NCI-H2029 treated with DMSO at 0.1 percent for 48 hours (cell line): ENCODE measurements at regions not wholly inside any gene's neighbourhood (a gene's known extent, or its start where the extent isn't known, plus 50 kb on each side); places are given as distances from the start of the nearest gene placed in this dataset.

Experiments
- DNase-seq: peaks from one replicate; lab custom pipeline; 2025; lab: John Stamatoyannopoulos, UW

- no peak for DNase-seq
These were observed 588.3 kb upstream of the LMCD1 start for GRCh38 chr3:7913283-7913682.

GRCh38 chr3:7915356-7915755, 586.3 kb upstream of the LMCD1 start:
- no peak for DNase-seq

- DNase-seq, result no peak
These were observed 584.0 kb upstream of the LMCD1 start for GRCh38 chr3:7917443-7918151.

DNA sequence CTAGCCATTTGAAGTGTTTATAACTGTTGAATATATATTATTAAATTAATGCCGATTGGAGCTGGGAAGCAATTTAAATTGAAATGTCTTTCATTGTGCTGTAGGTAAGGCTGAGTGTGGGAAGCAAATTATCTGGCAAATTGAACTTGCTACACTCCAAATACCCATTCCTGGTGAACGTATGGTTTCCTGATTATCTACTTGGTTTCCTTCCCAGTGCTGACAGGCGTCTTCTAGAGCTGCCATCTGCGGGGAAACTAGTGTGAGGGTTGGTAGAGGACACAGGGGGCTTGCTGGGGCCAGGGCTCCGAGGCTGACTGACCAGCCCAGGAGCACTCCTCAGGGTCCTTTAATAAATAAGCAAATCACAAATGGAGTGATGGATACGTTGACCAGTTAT, 581.4 kb upstream of the LMCD1 start:
- DNase-seq, result no peak

- DNase-seq, result no peak
These were observed 577.4 kb upstream of the LMCD1 start for GRCh38 chr3:7924228-7924627.

GRCh38 chr3:7927015-7927414, 574.6 kb upstream of the LMCD1 start:
- no peak for DNase-seq

DNA sequence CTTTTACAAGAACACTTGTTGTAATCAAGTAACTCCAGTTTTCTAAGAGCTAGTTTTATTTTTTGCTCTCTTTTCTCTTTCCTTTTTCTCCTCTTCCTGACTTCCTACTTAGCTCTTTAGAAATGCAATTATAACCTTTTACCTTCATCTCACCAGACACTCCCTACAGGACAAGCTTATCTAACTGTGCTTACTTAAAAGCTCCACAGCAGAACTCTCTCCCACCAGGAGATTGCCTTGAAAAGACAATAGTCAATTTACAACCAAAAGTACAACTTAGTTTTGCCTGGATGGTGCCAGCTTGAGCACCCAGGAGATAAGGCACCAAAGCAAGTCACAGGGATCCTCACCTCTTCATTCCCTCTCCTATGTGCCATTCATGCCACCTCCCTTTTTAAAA, 573.8 kb upstream of the LMCD1 start:
- no peak for DNase-seq

GRCh38 chr3:7929319-7929889, 572.2 kb upstream of the LMCD1 start:
- no peak for DNase-seq

GRCh38 chr3:7934362-7934761, 567.3 kb upstream of the LMCD1 start:
- DNase-seq, result no peak

- no peak for DNase-seq
These were observed 553.7 kb upstream of the LMCD1 start for GRCh38 chr3:7947930-7948329.

- peak; percentile 44 for DNase-seq
These were observed 550.7 kb upstream of the LMCD1 start for GRCh38 chr3:7950890-7951289.

- DNase-seq, result peak; percentile 51
These were observed 548.1 kb upstream of the LMCD1 start for GRCh38 chr3:7953449-7954014.

GRCh38 chr3:7957024-7957423, 544.6 kb upstream of the LMCD1 start:
- no peak for DNase-seq

DNA sequence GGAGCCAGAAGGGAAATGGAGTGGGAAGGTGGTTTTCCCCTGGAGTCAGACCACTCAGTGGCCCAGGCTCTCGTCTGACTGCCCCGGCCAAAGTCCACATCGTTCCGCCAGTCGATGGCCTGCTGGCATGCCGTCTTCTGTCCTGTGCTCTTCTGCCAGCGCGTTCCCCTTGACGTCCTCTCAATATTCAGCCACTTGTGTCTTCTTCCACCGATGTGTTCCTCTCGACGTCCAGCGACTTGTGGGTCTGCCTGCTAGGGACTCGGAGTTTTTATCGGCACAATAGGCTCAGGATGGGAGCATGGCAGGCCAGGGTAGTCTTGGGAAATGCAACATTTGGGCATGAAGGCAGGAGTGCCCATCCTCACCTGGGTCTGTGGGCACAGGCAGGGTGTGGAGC, 542.5 kb upstream of the LMCD1 start:
- DNase-seq, result no peak

DNA sequence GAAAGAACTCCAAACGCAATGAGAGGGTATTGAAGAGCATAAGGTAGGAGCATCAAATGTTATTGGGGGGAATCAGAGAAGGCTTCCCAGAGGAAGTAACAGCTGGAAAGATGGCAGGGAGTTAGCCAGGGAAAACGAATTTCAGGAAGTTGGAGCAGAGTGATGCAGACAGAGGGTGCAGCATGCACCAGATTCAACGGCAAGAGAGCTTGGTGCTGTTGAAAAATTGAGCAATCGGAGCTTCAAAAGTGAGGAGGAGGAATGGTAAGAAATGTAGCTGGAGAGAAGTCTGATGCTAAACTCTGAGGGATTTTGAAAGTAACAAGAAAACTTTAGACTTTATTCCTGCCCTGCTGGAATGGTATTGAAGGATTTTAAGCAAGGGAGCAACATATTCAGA, 541.0 kb upstream of the LMCD1 start:
- no peak for DNase-seq

GRCh38 chr3:7962301-7962700, 539.3 kb upstream of the LMCD1 start:
- no peak for DNase-seq

DNA sequence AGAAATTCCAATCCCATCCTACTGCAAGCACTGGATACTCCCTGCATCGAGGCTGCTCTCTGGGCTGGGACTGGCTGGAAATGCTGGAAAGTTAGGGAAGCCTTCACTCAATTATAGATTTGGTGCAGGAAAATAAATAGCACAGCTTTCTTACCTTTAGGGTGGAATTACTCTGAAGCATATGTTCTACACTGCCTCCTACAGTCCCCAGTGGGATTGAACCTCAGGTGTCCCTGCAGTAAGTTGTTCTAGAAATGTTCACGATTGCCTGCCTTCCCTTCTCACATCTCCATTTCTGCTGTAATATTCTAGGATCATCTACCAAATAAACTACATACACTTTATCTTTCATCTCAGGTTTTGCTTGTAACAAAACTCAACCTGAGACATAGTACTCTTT, 536.7 kb upstream of the LMCD1 start:
- DNase-seq, result no peak

- no peak for DNase-seq
These were observed 528.6 kb upstream of the LMCD1 start for GRCh38 chr3:7973006-7973405.

GRCh38 chr3:7977245-7978086, 524.2 kb upstream of the LMCD1 start:
- no peak for DNase-seq

- no peak for DNase-seq
These were observed 523.6 kb upstream of the LMCD1 start for GRCh38 chr3:7978087-7978422.

- DNase-seq, result no peak
These were observed 519.5 kb upstream of the LMCD1 start for GRCh38 chr3:7982126-7982525.

DNA sequence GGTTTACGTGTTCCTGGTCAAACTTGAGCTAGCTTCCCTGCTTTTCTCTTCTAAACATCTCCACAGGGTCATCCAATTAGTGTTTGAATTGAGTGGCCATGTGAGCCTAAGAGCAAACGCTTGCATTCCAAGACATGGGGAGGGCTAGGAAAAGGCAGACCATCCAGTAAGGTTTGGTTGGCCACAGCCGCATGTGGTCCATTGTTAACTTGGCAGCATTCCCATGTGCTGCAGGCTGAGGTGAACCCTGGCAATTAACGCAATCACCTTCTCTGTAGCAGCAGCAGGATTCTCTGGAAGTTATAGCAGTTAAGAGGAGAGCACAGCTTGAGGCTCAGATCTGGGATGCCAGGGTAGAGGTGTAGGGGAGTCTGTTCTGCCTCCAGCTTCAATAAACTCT, 502.2 kb upstream of the LMCD1 start:
- DNase-seq, result no peak

GRCh38 chr3:8001307-8001706, 500.3 kb upstream of the LMCD1 start:
- DNase-seq, result no peak
